ENCODE measurements at regions not wholly inside any gene's neighbourhood (a gene's known extent, or its start where the extent isn't known, plus 50 kb on each side); places are given as distances from the start of the nearest gene placed in this dataset.

DNA sequence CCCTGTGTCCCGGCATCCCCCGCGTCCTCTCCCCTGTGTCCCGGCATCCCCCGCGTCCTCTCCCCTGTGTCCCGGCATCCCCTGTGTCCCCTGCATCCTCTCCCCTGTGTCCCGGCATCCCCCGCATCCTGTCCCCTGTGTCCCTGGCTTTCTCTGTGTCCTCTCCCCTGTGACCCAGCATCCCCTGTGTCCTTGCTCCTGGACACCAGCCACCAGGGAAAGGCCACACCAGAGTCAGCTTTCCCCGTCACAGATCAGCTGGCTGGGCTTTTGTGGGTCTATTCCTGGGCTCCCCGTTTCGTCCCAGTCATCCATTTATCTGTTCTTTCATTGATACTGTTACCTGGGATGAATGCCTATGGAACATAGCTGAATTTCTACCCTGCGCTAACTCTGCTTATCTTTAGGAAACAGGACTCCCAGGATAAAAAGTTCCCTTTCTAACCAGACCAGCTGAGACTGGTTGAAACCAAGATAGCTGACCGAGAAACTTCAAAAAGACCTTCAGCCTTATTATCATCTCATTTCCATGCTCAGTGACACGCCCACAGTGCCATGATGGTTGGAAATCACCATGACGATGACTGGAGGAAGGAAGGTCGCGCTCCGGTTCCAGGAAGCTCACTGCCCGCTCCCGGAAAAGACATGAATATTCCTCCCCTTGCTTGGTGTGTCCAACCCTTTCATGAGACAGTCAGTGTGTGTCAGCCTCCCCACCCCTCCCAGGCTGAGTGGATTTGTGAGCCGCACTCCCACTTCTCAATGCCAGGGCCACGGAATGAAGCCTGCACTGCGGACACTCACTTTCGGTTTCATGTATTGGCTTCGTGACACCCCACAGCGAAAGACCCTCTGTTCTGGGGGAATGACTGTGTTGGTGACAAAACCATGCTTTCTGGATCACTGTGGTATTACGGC lies 276.4 kb upstream of the SFSWAP start (continued):
- 0 out of 4 replicates have a peak, but pooled peaks of 1 of the 2 experiments have one; percentile 28 for TF ChIP-seq ZNF318 (IDR thresholded peaks at IDR 0.05; ENCODE audit: borderline replicate concordance in 1 of 2, low read depth in 1 of 2)
- no peak for TF ChIP-seq ZFX (CRISPR knock-in tag; IDR thresholded peaks at IDR 0.05)
- TF ChIP-seq, protein P1, sequence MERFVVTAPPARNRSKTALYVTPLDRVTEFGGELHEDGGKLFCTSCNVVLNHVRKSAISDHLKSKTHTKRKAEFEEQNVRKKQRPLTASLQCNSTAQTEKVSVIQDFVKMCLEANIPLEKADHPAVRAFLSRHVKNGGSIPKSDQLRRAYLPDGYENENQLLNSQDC (CRISPR knock-in tag; IDR thresholded peaks at IDR 0.05), result no peak
- peak; percentile 90 for TF ChIP-seq ARID1B (IDR thresholded peaks at IDR 0.05)
- no peak for TF ChIP-seq MCM2 (IDR thresholded peaks at IDR 0.05; ENCODE audit: low read depth)
- TF ChIP-seq ZBTB7A (IDR thresholded peaks at IDR 0.05; ENCODE audit: borderline replicate concordance, control insufficient read depth, low read depth, low read length), result no peak
- TF ChIP-seq YBX1 (IDR thresholded peaks at IDR 0.05), result no peak
- TF ChIP-seq TCF3 (CRISPR knock-in tag; IDR thresholded peaks at IDR 0.05), result peak; percentile 90
- peak; percentile 34 for TF ChIP-seq TBP (optimal IDR thresholded peaks at IDR 0.05; ENCODE audit: low read depth, low read length)
- peak; percentile 65; the same call in 1 of the 2 replicates for TF ChIP-seq CTBP1 (IDR thresholded peaks at IDR 0.05; ENCODE audit: borderline replicate concordance)
- TF ChIP-seq ZNF212 (CRISPR knock-in tag; IDR thresholded peaks at IDR 0.05), result no peak
- TF ChIP-seq ETS2 (tag; IDR thresholded peaks at IDR 0.05; ENCODE audit: borderline replicate concordance, poor library complexity, severe bottlenecking), result no peak
- peak; percentile 89 for TF ChIP-seq LEF1 (IDR thresholded peaks at IDR 0.05)
- TF ChIP-seq RFX1 (IDR thresholded peaks at IDR 0.05), result peak; percentile 90
- peak in 1 of 2 experiments; percentile 69 for TF ChIP-seq AFF1 (IDR thresholded peaks at IDR 0.05; ENCODE audit: low read depth in 1 of 2, partially characterized antibody in 2 of 2)
